GM18907 (cell line): ENCODE measurements at regions not wholly inside any gene's neighbourhood (a gene's known extent, or its start where the extent isn't known, plus 50 kb on each side); places are given as distances from the start of the nearest gene placed in this dataset.

Source experiments
- ATAC-seq: cut with Tn5 transposase; IDR thresholded peaks from one replicate; pipeline ENCODE4 v1.9.1; 2021; ENCODE audit warnings: mild to moderate bottlenecking, moderate library complexity; ENCODE audit not compliant: unreplicated experiment

DNA sequence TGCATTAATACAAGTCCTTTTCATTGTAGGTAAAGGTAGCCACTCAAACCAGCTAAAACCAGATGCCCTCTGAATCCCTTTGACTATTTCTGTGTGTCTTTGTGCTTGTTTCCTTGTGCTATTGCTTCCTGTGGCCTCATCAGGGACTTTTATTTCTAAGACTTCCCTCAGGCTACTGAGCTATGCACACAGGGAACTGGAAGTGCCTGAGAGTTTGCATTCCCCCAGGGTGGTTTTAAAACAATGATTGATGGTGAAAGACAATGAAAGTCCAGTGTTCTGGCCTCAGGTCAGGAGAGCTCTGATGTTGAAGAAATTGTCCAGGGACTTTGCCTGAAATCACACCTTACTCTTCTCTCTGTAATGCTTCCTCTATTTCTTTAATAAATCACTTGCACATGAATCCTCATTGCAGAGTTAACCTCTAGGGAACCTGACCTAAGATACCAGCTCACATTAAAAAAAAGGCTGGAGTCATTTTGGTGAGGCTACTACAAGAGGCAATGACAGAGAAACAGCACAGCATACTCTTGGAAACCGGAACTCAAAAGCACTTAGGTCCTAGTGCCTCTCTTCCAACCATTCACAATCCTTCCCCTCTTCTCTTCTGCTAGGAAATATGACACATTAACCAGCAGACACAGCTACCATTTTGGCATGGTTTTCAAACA lies 158.1 kb upstream of the NREP start:
- no peak for ATAC-seq

- ATAC-seq: no peak
Measured at GRCh38 chr5:111902436-111902835, 145.4 kb upstream of the NREP start.

DNA sequence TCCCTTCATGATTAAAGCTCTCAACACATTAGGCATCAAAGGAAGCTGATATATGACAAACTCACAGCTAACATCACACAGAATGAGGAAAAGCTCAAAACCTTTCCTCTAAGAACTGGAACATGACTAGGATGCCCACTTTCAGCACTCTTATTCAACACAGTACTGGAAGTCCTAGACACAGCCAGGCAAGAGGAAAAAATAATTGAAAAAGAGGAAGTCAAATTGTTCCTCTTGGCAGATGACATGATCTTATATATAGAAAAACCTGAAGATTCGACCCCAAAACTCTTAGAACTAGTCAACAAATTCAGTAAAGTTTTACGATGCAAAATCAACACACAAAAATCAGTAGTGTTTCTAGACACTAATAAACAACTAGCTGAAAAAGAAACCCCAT lies 144.3 kb upstream of the NREP start:
- ATAC-seq: no peak

DNA sequence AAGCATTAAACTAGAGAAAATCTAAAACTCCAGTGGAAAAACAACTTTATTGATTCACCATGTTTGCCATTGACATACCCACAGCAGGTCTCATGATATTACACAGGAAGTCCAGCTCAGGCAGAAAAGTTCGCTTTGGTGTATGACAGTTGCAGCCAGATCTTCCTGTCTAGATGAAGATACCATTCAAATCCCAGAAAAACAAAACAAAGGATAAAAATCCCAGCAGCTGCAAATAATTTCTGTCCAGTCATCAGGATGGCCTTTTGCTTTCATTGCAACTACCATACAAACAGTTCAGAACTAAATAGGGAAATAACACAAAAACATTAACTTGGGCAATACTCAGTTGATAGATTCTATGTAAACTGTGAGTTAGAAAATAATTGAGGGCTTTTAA lies 136.0 kb upstream of the NREP start:
- no peak for ATAC-seq

DNA sequence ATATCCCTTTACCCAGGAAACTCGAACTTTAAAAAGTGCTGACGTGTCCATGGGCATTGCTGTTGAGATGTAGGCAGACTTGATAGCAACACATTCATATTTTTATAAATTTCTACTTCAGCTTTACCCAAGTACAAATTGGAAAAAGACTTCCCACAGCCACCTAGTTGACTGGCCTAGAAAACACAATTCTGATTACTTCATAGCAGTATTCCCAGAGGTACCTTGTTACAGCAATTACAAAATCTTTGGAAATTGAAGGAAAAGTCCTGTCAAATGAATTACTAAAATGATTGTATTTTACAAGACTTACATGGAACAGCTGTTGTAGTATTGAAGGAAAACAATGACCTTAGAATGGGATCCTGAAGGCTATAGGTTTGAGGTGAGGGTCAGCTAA lies 130.7 kb upstream of the NREP start:
- ATAC-seq: no peak

GRCh38 chr5:111869681-111870080 lies 112.7 kb upstream of the NREP start:
- no peak for ATAC-seq

- no peak for ATAC-seq
Measured at GRCh38 chr5:111865356-111865755, 108.4 kb upstream of the NREP start.

GRCh38 chr5:111863801-111864200 lies 106.8 kb upstream of the NREP start:
- no peak for ATAC-seq

GRCh38 chr5:111859533-111860270 lies 102.7 kb upstream of the NREP start:
- no peak for ATAC-seq

DNA sequence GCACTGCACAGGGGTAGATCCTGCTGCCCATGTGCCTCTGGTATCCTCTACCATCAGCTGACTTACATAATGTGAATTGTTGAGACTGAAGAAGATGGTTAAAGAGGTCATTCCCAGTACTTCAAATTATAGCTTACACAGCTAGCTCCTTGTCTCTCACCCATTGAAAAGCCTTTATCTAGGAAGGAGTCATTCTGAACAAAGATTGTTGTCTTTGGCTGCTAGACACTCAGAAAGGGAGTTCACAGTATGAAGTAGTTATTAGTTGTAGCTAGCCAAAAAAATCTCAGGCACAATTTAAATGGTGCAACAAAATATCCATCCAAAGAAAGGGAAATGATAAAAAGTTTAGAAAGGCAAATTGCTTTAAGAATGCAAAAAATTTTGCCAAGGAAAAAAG lies 102.0 kb upstream of the NREP start:
- no peak for ATAC-seq

GRCh38 chr5:111857623-111858022 lies 100.6 kb upstream of the NREP start:
- no peak for ATAC-seq

GRCh38 chr5:111856876-111857466 lies 100.0 kb upstream of the NREP start:
- no peak for ATAC-seq

GRCh38 chr5:111855356-111855755 lies 98.4 kb upstream of the NREP start:
- ATAC-seq: no peak

- peak; percentile 20 for ATAC-seq
Measured at GRCh38 chr5:111854186-111854585, 97.2 kb upstream of the NREP start.

- ATAC-seq: peak; percentile 89
Measured at GRCh38 chr5:111853748-111854147, 96.8 kb upstream of the NREP start.

GRCh38 chr5:111851631-111852548 lies 94.9 kb upstream of the NREP start:
- no peak for ATAC-seq

- ATAC-seq: no peak
Measured at GRCh38 chr5:111848476-111848875, 91.5 kb upstream of the NREP start.

DNA sequence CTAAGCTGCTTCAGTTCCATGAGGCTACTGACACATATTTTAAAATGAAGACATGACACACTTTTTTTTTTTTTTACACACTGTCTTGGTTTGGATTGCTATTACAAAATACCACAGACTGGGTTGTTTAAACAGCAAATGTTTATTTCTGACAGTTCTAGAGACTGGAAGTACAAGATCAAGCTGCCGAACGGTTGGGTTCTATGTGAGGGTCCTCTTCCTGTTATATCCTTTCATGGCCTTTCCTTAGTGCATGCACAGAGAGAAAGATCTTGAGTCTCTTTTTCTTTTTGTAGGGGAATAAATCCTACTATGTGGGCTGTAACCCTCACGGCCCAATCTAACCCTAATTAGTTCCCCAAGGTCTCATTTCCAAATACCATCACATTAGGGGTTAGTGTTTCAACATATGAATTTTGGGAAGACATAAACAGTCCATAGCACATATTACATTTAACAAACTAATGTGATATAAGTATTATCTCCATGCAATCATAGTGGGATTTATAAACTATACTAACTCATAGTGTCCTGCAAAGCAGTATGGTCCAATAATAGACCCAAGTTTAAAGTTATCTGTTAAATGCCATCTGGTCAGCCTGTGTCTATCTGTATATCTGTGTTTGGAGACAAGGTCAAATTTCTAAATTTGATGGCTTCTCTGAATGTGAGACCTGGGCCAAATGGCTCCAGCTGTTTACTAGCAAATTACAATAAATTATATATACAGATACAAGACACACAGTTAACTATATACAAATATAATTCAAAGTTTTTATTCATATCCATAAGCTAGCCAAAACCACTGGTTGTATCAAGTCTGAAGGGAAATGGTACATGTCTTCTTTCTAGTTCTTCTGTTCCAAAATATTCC lies 90.3 kb upstream of the NREP start:
- no peak for ATAC-seq

GRCh38 chr5:111840036-111840674 lies 83.2 kb upstream of the NREP start:
- ATAC-seq: no peak

- ATAC-seq: no peak
Measured at GRCh38 chr5:111839438-111839837, 82.4 kb upstream of the NREP start.
